OCI-LY3 (cell line): ENCODE measurements at regions not wholly inside any gene's neighbourhood (a gene's known extent, or its start where the extent isn't known, plus 50 kb on each side); places are given as distances from the start of the nearest gene placed in this dataset.

Experiments used
- CTCF ChIP-seq: fragments of 200-600, 300-600 bp; sonication (generic); IDR thresholded peaks from 2 replicates; pipeline ENCODE4 v1.5.1; 2014; ENCODE audit warnings: antibody characterized with exemption, low read length, low read depth
- EZH2phosphoT487 ChIP-seq: fragments of 200-600 bp; shearing (Covaris generic); IDR thresholded peaks from 2 replicates; pipeline ENCODE4 v1.6.1; 2018; ENCODE audit warnings: antibody characterized with exemption, mixed run types, low read depth

GRCh38 chr6:148193063-148193680 is 149.5 kb upstream of the SASH1 start:
- TF ChIP-seq CTCF (no peak), EZH2phosphoT487 (no peak)
